ENCODE measurements at regions not wholly inside any gene's neighbourhood (a gene's known extent, or its start where the extent isn't known, plus 50 kb on each side); places are given as distances from the start of the nearest gene placed in this dataset.

- TF ChIP-seq NANOG (IDR thresholded peaks at IDR 0.05; ENCODE audit: borderline replicate concordance) (no peak), JUNB (IDR thresholded peaks at IDR 0.05; ENCODE audit: unreplicated experiment) (no peak), EZH2phosphoT487 (IDR thresholded peaks at IDR 0.05; ENCODE audit: unreplicated experiment) (no peak), ZNF114 (CRISPR knock-in tag; IDR thresholded peaks at IDR 0.05) (no peak), POLR2AphosphoS5 (IDR thresholded peaks at IDR 0.05; ENCODE audit: low read depth) (no peak), CREB1 (CRISPR knock-in tag; IDR thresholded peaks at IDR 0.05; ENCODE audit: low read depth) (no peak), ETS1 (IDR thresholded peaks at IDR 0.05) (no peak), ZNF331 (CRISPR knock-in tag; IDR thresholded peaks at IDR 0.05; ENCODE audit: low read depth) (no peak), ZNF462 (CRISPR knock-in tag; IDR thresholded peaks at IDR 0.05) (no peak), STAT1 (IDR thresholded peaks at IDR 0.05; ENCODE audit: unreplicated experiment) (no peak), CTCF (conservative IDR thresholded peaks at IDR 0.05; ENCODE audit: low read depth in 2 of 2) (no peak), REST (IDR thresholded peaks at IDR 0.05; ENCODE audit: unreplicated experiment) (no peak)
- H3K36me3 Mint-ChIP-seq (ENCODE audit: low read depth) = no peaks in the 10 kb centered on the region
- H3K9me3 Mint-ChIP-seq = no peaks in the 10 kb centered on the region
- Histone ChIP-seq H3K9me2 (ENCODE audit: insufficient read depth) (0 out of 2 replicates have a peak, but pooled peaks cover 4% of the 10 kb centered on the region), H2AFZ (no peak overlapping the region), H3K79me2 (replicated peaks; ENCODE audit: insufficient read depth) (no peaks in the 10 kb centered on the region), H3K36me3 (ENCODE audit: insufficient read depth) (no peaks in the 10 kb centered on the region), H3K27ac (ENCODE audit: low read depth) (no peak overlapping the region), H3K4me2 (no peak overlapping the region), H3F3A (replicated peaks; ENCODE audit: low read depth) (no peaks in the 10 kb centered on the region), H3K4me3 (no peak overlapping the region), H3K4me1 (ENCODE audit: insufficient read depth) (no peaks in the 10 kb centered on the region; the same call in 1 of the 2 replicates), H3K27me3 (ENCODE audit: insufficient read depth) (no peaks in the 10 kb centered on the region), H4K20me1 (replicated peaks; ENCODE audit: insufficient read depth) (no peaks in the 10 kb centered on the region)
- no peak overlapping the region for H3K4me3 Mint-ChIP-seq
- no peak overlapping the region for H3K27ac Mint-ChIP-seq
- H3K4me1 Mint-ChIP-seq = peaks cover 11% of the 10 kb centered on the region
- ATAC-seq = no peak
- no peaks in the 10 kb centered on the region for H3K27me3 Mint-ChIP-seq (ENCODE audit: insufficient read depth, low read depth, poor library complexity)
- no peak for DNase-seq (ENCODE audit: low spot score)
Measured at GRCh38 chr7:41020056-41020455, 682.8 kb downstream of the INHBA start.

All from GM23338 (cell line).